GM19043 (cell line): ENCODE measurements at regions not wholly inside any gene's neighbourhood (a gene's known extent, or its start where the extent isn't known, plus 50 kb on each side); places are given as distances from the start of the nearest gene placed in this dataset.

ENCODE experiments used
- ATAC-seq: cut with Tn5 transposase; IDR thresholded peaks from one replicate; pipeline ENCODE4 v1.9.1; 2021; ENCODE audit warnings: low read depth; ENCODE audit not compliant: unreplicated experiment

DNA sequence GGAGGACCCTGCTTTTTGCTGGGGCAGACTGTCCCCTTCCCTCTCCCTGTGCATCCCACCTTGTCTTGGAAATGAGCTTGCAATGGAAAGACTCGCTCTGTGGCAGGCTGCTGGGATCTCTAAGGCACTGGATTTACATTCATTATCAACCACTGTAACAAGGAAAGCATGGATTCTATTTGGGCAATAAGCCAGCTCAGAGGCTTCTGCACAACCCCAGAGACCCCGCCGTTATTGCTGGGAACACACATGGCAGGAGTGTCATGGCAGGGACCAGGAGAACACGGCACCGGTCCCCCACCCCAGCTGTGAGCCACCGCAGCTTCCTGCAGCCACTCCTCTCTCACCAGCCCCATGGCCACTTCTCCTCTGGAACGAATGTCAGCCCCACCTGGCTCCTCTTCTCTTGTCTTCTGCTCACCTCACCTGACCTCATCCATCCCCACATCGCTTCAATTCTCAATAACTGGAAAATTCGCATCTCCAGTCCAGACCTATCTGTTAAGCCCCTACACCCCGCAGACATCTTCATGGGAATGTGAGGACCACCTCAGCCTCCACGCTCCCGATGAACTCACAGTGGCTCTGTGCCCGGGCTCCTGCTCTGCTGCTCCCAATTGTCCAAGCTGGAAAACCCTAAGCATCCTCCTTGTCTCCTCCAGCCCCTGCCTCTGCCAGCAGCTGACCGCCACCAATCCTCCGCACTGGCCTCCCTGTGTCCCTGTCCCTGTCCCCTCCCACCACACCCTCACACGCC lies 181.5 kb downstream of the USP12 start:
- no peak for ATAC-seq

DNA sequence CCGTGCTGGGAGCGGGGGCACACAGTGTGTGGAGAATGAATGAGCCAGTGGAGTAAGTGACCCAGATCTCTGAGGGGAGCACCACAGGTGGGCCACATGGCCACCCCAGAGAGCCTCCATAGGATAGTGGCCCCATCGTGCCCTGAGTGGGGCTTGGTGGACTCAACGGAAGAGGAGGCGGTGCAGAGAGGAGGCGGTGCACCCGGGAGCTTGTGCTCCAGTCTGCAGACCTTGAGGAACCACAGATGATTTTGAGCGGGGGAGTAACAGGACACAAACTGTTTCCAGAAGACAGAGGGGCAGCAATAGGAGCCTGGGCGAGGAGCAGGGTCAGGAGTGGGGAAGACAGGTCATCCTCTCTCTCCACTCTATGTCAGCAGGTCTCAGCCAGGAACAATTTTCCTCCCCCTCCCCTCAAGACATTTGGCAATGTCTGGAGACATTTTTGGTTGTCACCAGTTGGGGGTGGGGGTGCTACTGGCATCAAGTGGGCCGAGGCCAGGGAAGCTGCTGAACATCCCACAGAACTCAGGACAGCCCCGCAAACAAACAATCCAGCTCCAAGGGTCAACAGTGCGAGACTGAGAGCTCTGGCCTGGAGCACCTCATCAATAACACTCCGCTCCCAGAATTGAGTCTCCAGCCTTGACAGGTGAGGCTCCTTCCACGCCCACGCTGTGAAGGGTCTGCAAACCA lies 182.2 kb downstream of the USP12 start:
- ATAC-seq = no peak

GRCh38 chr13:26988059-26988769 lies 183.4 kb downstream of the USP12 start:
- ATAC-seq = no peak

DNA sequence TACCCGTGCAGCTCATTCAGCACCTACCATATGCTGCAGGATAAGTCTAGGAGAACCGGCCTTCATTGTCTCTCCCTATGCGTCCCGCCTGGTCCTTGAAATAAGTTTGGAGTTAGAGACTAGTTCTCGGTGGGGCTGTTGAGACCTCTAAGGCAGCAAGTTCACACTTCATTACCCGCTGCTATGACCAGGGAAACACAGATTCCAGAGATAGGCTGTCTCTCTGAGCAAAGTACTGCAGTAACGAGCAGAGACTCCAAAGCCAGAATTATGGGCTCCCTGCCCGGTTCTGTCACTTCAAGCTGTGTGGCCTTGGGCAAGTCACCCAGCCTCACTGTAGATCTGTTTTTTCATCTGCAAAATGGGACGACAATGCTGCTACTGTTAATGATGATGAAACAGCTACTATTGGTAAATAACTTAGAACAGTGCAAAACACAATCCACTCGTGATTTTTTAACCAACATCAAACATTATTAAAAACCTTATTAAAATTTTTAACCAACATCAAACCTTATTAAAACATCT lies 184.1 kb downstream of the USP12 start:
- no peak for ATAC-seq

DNA sequence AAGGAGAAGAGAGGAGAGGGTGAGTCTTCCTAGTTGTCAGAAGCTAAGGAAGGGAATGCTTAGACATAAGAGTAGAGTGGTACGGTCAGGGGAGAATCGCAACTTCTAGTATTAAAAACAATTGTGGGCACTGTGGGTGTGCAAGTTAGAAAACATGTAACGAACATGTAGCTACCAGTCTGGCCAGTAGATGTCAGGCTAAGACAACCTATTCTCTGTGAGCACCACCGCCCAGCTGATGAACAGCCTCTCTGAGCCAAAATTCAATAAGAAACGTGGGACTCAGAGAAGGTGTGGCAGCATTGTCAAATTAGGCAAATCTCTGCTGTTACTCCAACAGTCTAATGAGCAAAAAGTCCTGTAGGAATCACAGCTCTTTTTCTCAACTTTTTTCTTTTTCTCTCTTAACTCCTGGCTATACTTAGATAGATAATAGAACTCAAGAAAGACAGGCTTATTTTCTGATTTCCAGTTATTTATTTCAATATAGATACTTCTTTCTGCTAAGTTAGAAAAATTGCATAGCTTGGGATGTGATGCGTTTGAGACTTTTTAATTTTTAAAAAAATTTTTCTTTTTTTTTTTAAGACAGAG lies 186.2 kb downstream of the USP12 start:
- peak; percentile 77 for ATAC-seq

DNA sequence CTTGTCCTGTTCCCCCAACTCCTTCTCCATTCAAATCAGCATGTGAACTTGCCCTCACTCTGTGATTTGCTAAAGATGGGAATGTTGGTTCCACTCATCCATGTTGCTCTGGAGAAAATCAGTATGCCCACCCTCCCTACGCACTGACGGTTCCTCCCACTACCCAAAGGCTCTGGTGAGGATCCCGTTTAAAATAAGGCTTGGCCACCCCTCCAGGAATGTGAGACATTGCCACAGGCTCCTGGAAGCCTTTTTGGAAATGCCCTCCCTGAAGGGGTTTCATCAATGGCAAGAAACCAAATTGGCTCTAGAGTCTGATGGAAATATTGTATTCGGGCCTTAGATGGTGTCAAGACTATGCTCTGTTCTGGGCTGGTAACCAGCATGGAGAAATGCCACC lies 187.3 kb downstream of the USP12 start:
- ATAC-seq = no peak

DNA sequence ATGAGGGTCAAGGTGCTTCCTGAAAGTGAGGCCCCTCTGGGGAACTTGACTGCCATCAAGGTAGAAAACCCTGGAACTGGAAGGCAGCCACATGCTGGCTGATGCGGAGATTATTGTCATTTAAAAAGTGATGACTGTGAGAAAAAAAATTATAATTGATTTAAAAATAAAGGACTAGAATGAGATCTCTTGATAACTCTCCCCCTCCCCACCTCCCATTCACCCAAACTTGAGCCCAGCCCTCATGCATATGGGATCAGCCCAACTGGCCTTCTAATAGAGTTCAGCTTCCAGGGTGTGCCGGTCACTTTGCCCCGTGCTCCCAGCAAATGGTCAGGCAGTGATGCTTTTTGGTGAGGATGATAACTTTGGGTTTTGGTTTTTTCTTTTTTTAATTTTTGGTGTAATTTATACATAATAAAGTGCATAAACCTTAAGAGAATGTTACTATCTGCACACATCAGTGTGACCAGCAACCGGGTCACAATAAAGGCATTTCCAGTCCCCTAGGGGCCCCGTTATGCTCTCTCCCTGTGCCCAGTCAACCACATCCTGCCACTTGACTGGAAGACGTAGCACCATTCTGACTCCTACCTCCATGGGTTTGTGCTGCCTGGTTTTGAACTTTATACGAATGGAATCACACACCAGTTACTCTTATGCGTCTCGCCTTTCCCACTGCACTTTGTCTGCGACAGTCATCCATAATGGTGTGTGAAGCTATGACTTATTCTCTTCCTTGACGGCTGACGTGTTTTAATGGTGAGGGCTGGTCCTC lies 187.9 kb downstream of the USP12 start:
- no peak for ATAC-seq

DNA sequence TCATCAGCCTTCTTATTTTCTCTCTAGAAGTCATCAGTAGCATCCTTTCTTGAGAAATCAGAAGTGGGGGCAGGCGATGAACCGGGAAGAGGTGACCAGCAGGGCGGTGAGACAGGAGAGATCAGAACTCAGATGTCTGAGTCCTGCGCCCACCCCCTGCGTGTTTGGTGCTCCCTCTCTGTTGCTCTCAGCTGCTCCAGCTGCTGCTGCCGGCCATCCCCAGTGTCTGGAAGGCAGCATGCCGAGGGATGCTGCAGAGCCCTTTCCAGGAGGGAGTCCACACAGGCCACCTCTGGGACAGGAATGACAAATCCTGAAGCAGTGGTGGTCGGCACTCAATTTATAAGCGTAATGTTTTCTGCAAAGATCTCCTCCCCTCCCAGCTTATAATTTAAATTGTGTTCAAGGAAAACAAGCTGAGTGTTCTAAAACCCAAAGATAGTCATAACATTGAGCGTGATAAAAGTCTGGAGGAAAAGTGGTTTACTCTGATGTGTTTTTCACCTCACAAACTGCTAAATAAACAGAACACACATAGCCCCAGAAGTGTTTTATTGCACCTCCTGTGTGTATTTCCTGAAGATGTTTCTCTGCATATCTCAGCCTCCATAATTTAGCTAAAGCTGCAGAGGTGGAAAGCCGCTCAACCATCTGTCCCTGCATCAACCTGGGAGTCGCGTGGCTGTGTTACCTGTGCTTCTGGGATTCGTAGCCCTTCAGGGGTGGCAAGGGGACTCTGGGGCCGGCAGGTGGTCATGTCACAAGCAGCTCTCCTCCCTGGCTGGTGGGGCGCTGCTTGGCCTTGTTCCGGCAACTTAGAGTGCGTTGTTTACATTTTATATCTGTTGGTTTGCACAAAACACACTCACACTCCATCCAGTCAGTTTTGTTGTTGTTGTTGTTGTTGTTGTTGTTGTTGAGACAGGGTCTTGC lies 191.2 kb downstream of the USP12 start:
- no peak for ATAC-seq

DNA sequence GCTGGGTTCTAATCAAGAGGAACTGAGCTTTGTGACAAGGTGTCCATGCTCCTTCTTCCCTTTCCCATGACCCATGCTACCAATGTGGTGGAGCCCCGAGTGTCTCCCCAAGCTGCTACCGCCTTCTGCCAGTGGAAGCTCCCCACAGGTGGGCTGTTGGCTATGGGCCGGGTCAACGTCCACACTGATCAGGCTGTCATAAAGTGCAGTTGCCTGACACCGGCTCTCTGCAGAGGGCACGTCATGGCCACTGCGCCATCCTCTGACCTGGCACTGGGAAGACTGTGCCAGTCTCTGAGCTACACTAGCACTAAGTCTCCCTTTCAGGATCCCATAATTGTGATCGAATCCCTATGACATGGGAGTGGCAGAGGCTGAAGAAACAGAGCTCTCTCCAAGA lies 192.3 kb downstream of the USP12 start:
- ATAC-seq = no peak

GRCh38 chr13:26978081-26978860 lies 193.3 kb downstream of the USP12 start:
- ATAC-seq = no peak

DNA sequence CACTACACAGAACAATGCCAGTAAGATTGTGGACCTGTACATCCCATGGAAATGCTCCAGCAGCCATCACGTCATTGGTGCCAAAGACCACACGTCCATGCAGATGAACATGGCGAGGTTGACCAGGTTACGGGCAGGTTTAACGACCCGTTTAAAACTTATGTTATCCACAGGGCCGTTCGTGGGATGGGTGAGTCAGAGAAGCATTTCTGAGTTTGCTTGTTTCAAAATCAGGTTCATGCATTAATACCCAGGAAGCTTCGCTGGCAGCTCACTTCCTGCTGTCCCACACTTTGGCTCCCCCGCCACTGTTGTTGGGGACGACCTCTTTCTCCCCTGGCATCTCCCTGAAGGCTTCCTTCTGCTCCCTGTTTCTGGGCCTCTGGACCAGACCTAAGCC lies 194.1 kb downstream of the USP12 start:
- no peak for ATAC-seq

DNA sequence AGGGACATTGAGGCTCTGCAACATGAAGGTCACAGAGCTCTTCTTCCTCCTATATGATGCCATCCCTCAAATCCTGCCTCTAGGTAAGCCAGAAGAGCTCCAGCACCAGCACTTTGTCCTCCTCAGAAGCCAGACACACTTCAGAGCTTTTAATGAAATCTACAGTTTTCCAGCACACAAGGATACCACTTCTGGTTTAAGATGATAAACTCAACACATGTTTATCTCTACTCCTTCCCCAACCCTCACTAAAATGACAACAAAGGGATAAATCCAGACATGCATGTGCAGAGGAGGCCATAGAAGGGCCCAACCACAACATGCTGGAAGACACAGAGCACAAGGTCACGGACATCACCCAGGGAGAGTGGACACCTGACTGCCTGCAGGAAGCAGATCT lies 195.3 kb downstream of the USP12 start:
- ATAC-seq = no peak

- ATAC-seq = no peak
Measured at GRCh38 chr13:26973946-26974345, 197.7 kb downstream of the USP12 start.

- ATAC-seq = no peak
Measured at GRCh38 chr13:26973295-26973694, 198.3 kb downstream of the USP12 start.

DNA sequence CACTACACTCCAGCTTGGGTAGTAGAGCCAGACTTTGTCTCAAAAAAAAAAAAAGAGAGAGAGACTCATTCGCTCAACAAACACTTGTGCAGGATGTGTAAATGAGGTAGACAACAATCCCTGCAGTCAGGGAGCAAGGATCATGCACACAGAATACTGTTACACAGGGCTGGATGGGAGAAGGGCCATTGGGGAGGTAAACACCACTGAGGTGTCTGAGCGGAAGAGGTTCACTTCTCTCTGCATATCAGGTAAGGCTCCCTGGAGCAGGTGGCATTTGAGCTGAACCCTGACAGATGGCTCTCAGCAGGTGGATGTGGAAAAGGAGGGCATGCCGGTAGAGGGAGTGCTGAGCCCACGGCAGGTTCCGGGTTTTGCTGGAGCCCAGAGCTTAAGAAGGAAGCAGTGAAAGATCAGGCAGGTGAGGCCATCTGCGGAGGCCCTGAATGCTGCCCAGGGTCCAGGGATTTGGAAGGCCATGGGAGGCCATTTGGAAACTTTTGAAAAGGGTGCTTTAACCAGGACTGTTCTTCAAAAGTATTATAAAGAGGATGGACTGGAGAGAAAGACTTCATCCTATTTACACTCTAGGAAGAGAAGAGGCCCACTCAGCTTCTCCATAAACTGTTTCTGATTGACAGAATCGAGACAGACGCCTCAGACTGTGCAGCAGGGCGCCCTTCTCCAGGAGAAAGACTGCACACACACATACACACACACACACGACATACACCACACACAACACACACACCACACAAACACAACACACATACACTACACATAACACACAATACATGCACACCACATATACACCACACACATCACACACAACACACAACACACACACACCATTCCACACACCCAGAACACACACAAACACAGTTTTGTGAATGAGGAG lies 199.4 kb downstream of the USP12 start:
- peak; percentile 49 for ATAC-seq

DNA sequence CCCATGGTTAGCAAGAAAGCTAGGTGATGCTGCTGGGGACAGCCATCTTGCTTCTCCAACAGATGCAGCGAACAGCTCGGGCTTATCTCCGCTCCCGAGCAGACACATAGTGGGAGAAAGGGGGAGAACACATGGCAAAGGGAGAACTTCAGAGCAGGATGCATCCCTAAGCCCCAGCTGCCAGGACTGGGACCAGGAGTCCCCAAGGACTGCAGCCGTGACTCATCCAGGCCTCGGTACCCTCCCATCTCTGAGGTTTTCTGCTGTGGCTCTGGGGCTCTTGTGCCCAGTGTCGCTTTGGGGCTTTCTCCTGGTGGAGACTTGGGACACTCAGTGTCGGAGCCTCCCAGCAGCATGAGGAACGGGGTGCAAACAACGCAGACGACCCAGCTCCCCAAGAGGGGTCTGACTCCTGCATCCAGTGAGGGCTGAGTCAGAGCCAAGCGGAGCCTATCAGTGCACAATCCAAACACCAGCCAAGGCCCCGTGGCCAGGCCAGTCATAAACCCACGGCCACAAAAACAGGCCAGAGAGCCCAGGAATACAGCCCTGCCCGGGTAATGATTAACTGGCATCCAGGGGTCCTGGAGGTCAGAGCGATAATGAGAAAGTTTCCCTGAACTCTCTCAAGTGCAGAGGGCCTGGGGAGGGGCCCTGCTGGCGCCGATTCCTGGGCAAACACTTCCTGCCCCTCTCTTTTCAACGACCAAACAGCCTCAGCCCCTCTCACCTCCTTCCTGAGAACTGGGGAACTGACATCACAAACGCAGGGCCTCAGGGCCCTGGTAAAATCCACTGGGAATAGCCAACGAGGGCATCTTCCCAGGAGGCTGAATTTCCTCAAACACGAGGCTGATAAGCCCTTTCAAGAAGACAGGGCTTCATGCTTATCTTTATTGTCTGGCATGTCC lies 202.9 kb downstream of the USP12 start:
- no peak for ATAC-seq
